ENCODE measurements at regions not wholly inside any gene's neighbourhood (a gene's known extent, or its start where the extent isn't known, plus 50 kb on each side); places are given as distances from the start of the nearest gene placed in this dataset.

- no peak overlapping the region for H3K27ac Mint-ChIP-seq
- DNase-seq (ENCODE audit: low spot score): no peak
- no peaks in the 10 kb centered on the region for H3K9me3 Mint-ChIP-seq
- intact Hi-C loops (cut with micrococcal nuclease): no loop called here
- no peaks in the 10 kb centered on the region for H3K4me1 Mint-ChIP-seq (ENCODE audit: low read depth)
- no peaks in the 10 kb centered on the region for H3K36me3 Mint-ChIP-seq (ENCODE audit: low read depth)
- H3K27me3 Mint-ChIP-seq (ENCODE audit: low read depth): no peaks in the 10 kb centered on the region
- no peak overlapping the region for H3K4me3 Mint-ChIP-seq (ENCODE audit: low read depth)
Measured at GRCh38 chr1:56045062-56045461, 534.3 kb downstream of the PLPP3 start.

DNA sequence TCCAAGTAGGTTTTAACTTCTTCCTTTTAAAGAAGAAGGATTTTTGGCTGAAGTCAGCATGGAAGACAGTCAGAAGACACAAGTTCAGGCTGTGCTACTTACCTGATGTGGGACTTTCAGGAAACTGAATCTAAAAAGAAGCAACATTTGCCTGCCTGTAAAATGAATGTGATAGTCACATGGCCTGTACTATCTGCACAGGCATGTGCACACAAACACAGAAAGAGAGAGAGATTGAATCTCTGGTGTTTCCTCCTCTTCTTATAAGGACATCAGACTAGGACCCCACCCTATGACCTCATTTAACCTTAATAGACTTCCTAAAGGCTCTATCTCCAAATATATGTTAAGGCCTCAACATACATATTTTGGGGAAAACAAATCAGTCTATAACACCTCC, 542.9 kb downstream of the PLPP3 start:
- Mint-ChIP-seq H3K4me3 (ENCODE audit: low read depth) (no peak overlapping the region), H3K27ac (no peak overlapping the region), H3K4me1 (ENCODE audit: low read depth) (no peaks in the 10 kb centered on the region), H3K27me3 (ENCODE audit: low read depth) (no peaks in the 10 kb centered on the region), H3K9me3 (no peaks in the 10 kb centered on the region), H3K36me3 (ENCODE audit: low read depth) (no peaks in the 10 kb centered on the region)
- DNase-seq (ENCODE audit: low spot score): no peak
- intact Hi-C loops (cut with micrococcal nuclease): no loop called here

GRCh38 chr1:56034847-56035481, 544.4 kb downstream of the PLPP3 start:
- Mint-ChIP-seq H3K27ac (no peak overlapping the region), H3K4me3 (ENCODE audit: low read depth) (no peak overlapping the region), H3K36me3 (ENCODE audit: low read depth) (no peaks in the 10 kb centered on the region), H3K9me3 (no peaks in the 10 kb centered on the region), H3K4me1 (ENCODE audit: low read depth) (no peaks in the 10 kb centered on the region), H3K27me3 (ENCODE audit: low read depth) (no peaks in the 10 kb centered on the region)
- DNase-seq (ENCODE audit: low spot score): no peak
- intact Hi-C loops (cut with micrococcal nuclease): no loop called here

- no peaks in the 10 kb centered on the region for H3K4me1 Mint-ChIP-seq (ENCODE audit: low read depth)
- no peaks in the 10 kb centered on the region for H3K9me3 Mint-ChIP-seq
- intact Hi-C loops (cut with micrococcal nuclease): no loop called here
- H3K27ac Mint-ChIP-seq: no peak overlapping the region
- H3K27me3 Mint-ChIP-seq (ENCODE audit: low read depth): no peaks in the 10 kb centered on the region
- no peaks in the 10 kb centered on the region for H3K36me3 Mint-ChIP-seq (ENCODE audit: low read depth)
- H3K4me3 Mint-ChIP-seq (ENCODE audit: low read depth): no peak overlapping the region
- DNase-seq (ENCODE audit: low spot score): no peak
Measured at GRCh38 chr1:56034222-56034621, 545.1 kb downstream of the PLPP3 start.

DNA sequence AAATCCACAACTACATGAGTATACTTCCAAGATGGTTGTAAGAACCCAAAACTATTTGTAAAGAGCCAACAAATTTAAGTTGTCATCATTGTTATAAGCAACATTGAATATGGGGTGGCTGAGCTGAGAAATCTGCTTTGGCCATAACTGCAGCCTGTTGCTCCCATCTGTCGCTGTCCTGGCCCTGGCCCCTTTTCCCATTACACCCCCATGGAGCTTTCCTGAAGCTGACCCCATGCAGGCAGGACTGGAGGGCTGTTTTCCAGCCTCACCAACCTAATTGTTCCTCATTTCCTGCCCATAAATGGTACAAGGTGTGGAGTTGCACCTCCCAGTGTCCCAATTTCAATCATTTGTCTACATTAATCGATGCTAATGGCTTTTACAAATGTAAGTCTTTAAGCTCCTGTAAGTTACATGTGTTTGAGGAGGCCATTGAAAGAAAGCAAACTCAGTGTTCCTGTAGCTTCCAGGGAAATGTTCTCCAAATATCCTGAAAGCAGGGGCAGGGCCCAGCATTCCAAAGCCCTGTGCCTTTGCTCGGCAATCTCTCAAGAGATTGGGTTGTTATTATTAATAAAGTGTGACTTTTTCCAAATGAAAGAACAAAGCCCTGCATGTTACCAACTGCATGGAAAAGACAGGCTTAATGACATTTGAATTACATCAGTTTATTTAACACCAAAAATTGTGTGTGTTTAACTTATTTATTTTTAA, 545.9 kb downstream of the PLPP3 start:
- intact Hi-C loops (cut with micrococcal nuclease): no loop called here
- Mint-ChIP-seq H3K27ac (no peak overlapping the region), H3K4me1 (ENCODE audit: low read depth) (no peaks in the 10 kb centered on the region), H3K27me3 (ENCODE audit: low read depth) (no peaks in the 10 kb centered on the region), H3K36me3 (ENCODE audit: low read depth) (no peaks in the 10 kb centered on the region), H3K9me3 (no peaks in the 10 kb centered on the region), H3K4me3 (ENCODE audit: low read depth) (no peak overlapping the region)
- DNase-seq (ENCODE audit: low spot score): no peak

DNA sequence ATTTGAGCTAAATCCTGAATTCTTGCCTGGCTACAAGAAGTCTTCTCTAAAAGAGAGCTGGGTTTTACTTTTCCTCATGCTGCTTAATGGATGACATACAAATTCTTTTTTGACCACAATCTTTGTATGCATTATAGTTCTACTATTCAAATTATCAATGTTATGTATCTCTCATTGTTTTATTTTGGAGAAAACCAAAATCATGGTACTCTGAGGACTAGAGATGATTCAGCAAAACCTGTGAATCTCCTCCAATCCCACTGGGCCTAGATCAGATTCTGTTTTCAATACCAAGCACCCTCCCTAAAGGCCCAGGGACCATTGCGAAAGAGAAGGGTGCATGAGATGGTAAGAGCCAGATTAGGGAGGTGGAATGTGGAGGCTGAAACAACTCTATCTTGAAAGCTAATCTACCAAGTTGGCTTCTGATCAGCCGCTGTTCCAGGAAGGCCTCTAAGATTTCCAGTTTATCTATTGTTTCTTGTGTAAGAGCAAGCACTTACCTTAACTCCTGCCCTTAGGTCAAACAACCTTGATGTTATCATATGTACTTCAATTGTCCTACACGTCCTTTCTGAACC, 547.2 kb downstream of the PLPP3 start:
- H3K27ac Mint-ChIP-seq: no peak overlapping the region
- H3K9me3 Mint-ChIP-seq: no peaks in the 10 kb centered on the region

DNA sequence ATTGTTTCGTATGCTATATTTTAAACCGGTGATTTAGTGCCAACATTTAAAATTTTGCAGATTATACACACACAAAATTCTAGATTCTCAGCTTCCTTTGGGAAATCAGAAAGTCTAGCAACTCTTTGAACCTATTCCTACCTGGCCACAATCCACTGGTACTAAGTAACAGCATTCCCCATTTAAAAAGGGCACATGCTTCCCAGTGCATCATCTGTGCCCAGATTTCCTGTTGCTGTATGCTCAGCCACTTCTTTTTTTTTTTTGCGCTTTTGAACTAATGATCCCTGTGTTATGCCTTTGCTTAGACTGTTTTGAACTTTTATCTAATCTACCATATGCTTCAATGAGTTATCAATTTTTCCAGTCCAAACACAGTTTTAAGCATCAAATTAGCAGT, 548.4 kb downstream of the PLPP3 start:
- intact Hi-C loops (cut with micrococcal nuclease): no loop called here
- H3K9me3 Mint-ChIP-seq: no peaks in the 10 kb centered on the region
- no peaks in the 10 kb centered on the region for H3K27me3 Mint-ChIP-seq (ENCODE audit: low read depth)
- no peak overlapping the region for H3K4me3 Mint-ChIP-seq (ENCODE audit: low read depth)
- no peak overlapping the region for H3K27ac Mint-ChIP-seq
- H3K36me3 Mint-ChIP-seq (ENCODE audit: low read depth): no peaks in the 10 kb centered on the region
- H3K4me1 Mint-ChIP-seq (ENCODE audit: low read depth): no peaks in the 10 kb centered on the region
- no peak for DNase-seq (ENCODE audit: low spot score)

More for the DNA sequence above, 547.2 kb downstream of the PLPP3 start:
- intact Hi-C loops (cut with micrococcal nuclease): no loop called here
- no peaks in the 10 kb centered on the region for H3K27me3 Mint-ChIP-seq (ENCODE audit: low read depth)
- no peak for DNase-seq (ENCODE audit: low spot score)
- no peak overlapping the region for H3K4me3 Mint-ChIP-seq (ENCODE audit: low read depth)
- H3K4me1 Mint-ChIP-seq (ENCODE audit: low read depth): no peaks in the 10 kb centered on the region
- H3K36me3 Mint-ChIP-seq (ENCODE audit: low read depth): no peaks in the 10 kb centered on the region

DNA sequence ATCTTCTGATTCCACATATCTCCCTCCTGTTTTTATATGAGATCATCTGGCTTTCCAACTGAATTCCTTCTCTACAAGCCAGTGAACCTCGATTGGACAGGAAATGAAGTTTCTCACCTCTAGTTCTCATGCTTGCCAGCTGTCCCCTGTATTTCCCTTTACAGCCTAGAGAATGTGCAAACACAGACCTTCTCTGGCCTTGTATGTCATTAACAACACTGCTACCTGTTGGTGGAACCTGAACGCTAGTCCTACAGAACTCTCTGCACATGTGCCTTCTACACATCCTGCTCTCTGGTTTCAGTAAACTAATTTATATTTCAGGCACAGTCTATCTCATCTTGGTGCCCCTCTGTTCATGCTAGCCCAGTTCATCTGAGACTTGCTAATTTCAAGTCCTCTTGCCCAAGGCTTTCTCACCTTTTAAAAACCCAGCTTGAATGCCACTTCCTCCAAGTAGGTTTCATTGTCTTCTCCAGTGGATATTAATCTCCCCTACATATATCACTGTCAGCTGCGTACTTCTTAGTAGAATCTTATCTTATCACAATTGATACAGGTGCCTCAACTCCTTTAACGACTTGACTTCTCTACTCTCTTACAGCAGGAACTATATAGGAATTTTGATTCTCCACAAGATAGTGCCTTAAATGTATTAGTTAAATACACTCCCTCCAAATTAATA, 549.9 kb downstream of the PLPP3 start:
- Mint-ChIP-seq H3K4me3 (ENCODE audit: low read depth) (no peak overlapping the region), H3K27ac (no peak overlapping the region), H3K9me3 (no peaks in the 10 kb centered on the region), H3K36me3 (ENCODE audit: low read depth) (no peaks in the 10 kb centered on the region), H3K4me1 (ENCODE audit: low read depth) (no peaks in the 10 kb centered on the region), H3K27me3 (ENCODE audit: low read depth) (no peaks in the 10 kb centered on the region)
- no peak for DNase-seq (ENCODE audit: low spot score)
- intact Hi-C loops (cut with micrococcal nuclease): no loop called here

DNA sequence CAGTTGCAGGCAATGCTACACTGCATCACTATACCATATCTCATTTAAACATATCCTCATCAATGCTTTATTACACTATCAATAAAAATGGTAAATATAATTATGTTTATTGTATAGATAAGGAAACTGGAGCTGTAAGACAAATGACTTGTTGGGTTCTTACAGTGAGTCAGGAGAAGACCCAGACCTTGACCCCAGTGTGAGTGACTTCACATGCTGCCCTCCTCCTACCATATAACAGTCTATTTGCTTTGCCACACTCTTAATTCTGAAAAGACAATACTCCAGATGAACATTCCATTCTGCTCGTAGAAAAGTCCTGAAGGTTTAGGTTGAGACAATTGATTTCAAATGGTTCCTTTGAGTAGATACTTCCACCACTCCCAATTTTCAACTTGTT, 550.5 kb downstream of the PLPP3 start:
- no peaks in the 10 kb centered on the region for H3K4me1 Mint-ChIP-seq (ENCODE audit: low read depth)
- intact Hi-C loops (cut with micrococcal nuclease): no loop called here
- no peak for DNase-seq (ENCODE audit: low spot score)
- H3K36me3 Mint-ChIP-seq (ENCODE audit: low read depth): no peaks in the 10 kb centered on the region
- H3K4me3 Mint-ChIP-seq (ENCODE audit: low read depth): no peak overlapping the region
- H3K27ac Mint-ChIP-seq: no peak overlapping the region
- no peaks in the 10 kb centered on the region for H3K27me3 Mint-ChIP-seq (ENCODE audit: low read depth)
- H3K9me3 Mint-ChIP-seq: peaks cover under 1% of the 10 kb centered on the region

DNA sequence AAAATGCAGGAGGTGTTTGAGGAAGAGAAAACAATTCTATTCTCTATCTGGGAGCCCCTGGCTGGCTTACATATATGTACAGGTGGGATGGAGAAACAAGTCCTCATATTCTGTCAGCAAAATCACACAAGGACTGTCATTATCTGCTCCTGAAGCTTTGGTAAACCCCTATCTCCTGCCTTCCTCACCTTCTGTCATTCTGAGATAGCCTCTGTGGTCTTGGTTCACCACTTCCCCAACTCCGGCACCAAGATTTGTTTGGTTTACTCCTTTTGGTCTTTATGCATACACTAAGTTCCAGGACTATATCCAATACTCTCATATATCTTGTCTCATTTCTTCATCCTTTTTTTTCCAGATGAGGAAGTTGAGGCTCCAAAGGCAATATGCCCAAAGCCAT, 551.1 kb downstream of the PLPP3 start:
- peaks cover 4% of the 10 kb centered on the region for H3K9me3 Mint-ChIP-seq
- no peaks in the 10 kb centered on the region for H3K27me3 Mint-ChIP-seq (ENCODE audit: low read depth)
- no peak overlapping the region for H3K4me3 Mint-ChIP-seq (ENCODE audit: low read depth)
- no peak for DNase-seq (ENCODE audit: low spot score)
- no peaks in the 10 kb centered on the region for H3K4me1 Mint-ChIP-seq (ENCODE audit: low read depth)
- intact Hi-C loops (cut with micrococcal nuclease): no loop called here
- no peak overlapping the region for H3K27ac Mint-ChIP-seq
- H3K36me3 Mint-ChIP-seq (ENCODE audit: low read depth): no peaks in the 10 kb centered on the region

DNA sequence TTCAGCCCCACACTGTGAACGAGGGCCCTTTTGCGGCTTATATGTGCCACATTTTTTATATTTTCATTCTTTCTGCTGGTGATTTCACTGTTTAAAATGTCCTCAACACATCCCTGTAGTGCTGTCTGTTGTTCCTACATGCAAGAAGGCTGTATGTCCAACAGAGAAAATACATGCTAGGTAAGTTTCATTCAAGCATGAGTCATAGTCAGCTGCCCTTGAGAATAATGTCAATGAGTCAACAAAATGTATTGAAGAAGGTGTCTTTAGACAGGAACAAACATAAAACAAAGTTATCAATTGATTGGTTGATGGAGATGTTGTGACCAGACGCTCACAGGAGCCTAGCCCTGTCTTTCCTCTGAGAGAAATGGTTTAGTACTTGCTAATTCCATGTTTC, 553.4 kb downstream of the PLPP3 start:
- H3K27ac Mint-ChIP-seq: no peak overlapping the region
- peaks cover 4% of the 10 kb centered on the region for H3K9me3 Mint-ChIP-seq
- H3K36me3 Mint-ChIP-seq (ENCODE audit: low read depth): no peaks in the 10 kb centered on the region

GRCh38 chr1:56024155-56024554, 555.2 kb downstream of the PLPP3 start:
- H3K4me1 Mint-ChIP-seq (ENCODE audit: low read depth): no peaks in the 10 kb centered on the region

More for the DNA sequence above, 553.4 kb downstream of the PLPP3 start:
- no peak overlapping the region for H3K4me3 Mint-ChIP-seq (ENCODE audit: low read depth)
- no peaks in the 10 kb centered on the region for H3K27me3 Mint-ChIP-seq (ENCODE audit: low read depth)
- H3K4me1 Mint-ChIP-seq (ENCODE audit: low read depth): no peaks in the 10 kb centered on the region
- DNase-seq (ENCODE audit: low spot score): no peak
- intact Hi-C loops (cut with micrococcal nuclease): no loop called here

DNA sequence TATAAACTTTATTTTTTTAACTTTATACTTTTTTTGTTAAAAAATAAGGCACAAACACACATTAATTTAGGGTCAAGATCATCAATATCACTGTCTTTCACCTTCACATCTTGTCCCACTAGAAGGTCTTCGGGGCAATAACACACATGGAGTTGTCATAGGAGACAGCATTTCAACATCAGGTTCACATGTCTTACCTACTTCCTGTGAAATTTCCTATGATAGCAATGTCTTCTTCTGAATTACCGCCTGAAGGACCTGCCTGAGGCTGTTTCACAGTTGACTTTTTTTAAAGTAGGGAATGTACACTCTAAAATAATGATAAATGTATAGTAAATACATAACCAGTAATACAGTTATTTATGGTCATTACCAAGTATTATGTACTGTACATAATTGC, 559.4 kb downstream of the PLPP3 start:
- H3K27ac Mint-ChIP-seq: no peak overlapping the region

More at GRCh38 chr1:56024155-56024554, 555.2 kb downstream of the PLPP3 start:
- DNase-seq (ENCODE audit: low spot score): no peak
- Mint-ChIP-seq H3K27me3 (ENCODE audit: low read depth) (no peaks in the 10 kb centered on the region), H3K4me3 (ENCODE audit: low read depth) (no peak overlapping the region), H3K27ac (no peak overlapping the region), H3K36me3 (ENCODE audit: low read depth) (no peaks in the 10 kb centered on the region), H3K9me3 (peaks cover 7% of the 10 kb centered on the region)
- intact Hi-C loops (cut with micrococcal nuclease): no loop called here

More for the DNA sequence above, 559.4 kb downstream of the PLPP3 start:
- Mint-ChIP-seq H3K36me3 (ENCODE audit: low read depth) (no peaks in the 10 kb centered on the region), H3K4me1 (ENCODE audit: low read depth) (no peaks in the 10 kb centered on the region), H3K9me3 (peaks cover 7% of the 10 kb centered on the region), H3K27me3 (ENCODE audit: low read depth) (no peaks in the 10 kb centered on the region), H3K4me3 (ENCODE audit: low read depth) (no peak overlapping the region)
- DNase-seq (ENCODE audit: low spot score): no peak
- intact Hi-C loops (cut with micrococcal nuclease): no loop called here
